ENCODE measurements at regions not wholly inside any gene's neighbourhood (a gene's known extent, or its start where the extent isn't known, plus 50 kb on each side); places are given as distances from the start of the nearest gene placed in this dataset.

GRCh38 chr22:49164773-49165320 is 662.8 kb downstream of the BRD1 start:
- Histone ChIP-seq H3K4me1 (ENCODE audit: low read depth) (no peaks in the 10 kb centered on the region), H3K36me3 (no peaks in the 10 kb centered on the region), H3K4me3 (no peak overlapping the region), H3K27me3 (no peaks in the 10 kb centered on the region), H3K27ac (no peak overlapping the region), H3K9me3 (ENCODE audit: low read depth) (no peaks in the 10 kb centered on the region)
- TF ChIP-seq CTCF (IDR thresholded peaks at IDR 0.05; ENCODE audit: low read depth, low read length) = no peak
- no peak for DNase-seq (ENCODE audit: low read depth in 1 of 2, low spot score in 1 of 2)

GRCh38 chr22:49163960-49164690 is 663.5 kb downstream of the BRD1 start:
- H3K36me3 ChIP-seq = no peaks in the 10 kb centered on the region
- TF ChIP-seq CTCF (IDR thresholded peaks at IDR 0.05; ENCODE audit: low read depth, low read length) = no peak
- no peak overlapping the region for H3K4me3 ChIP-seq
- no peak overlapping the region for H3K27ac ChIP-seq
- H3K4me1 ChIP-seq (ENCODE audit: low read depth) = no peaks in the 10 kb centered on the region
- H3K27me3 ChIP-seq = no peaks in the 10 kb centered on the region
- DNase-seq (ENCODE audit: low read depth in 1 of 2, low spot score in 1 of 2) = no peak
- H3K9me3 ChIP-seq (ENCODE audit: low read depth) = no peaks in the 10 kb centered on the region

DNA sequence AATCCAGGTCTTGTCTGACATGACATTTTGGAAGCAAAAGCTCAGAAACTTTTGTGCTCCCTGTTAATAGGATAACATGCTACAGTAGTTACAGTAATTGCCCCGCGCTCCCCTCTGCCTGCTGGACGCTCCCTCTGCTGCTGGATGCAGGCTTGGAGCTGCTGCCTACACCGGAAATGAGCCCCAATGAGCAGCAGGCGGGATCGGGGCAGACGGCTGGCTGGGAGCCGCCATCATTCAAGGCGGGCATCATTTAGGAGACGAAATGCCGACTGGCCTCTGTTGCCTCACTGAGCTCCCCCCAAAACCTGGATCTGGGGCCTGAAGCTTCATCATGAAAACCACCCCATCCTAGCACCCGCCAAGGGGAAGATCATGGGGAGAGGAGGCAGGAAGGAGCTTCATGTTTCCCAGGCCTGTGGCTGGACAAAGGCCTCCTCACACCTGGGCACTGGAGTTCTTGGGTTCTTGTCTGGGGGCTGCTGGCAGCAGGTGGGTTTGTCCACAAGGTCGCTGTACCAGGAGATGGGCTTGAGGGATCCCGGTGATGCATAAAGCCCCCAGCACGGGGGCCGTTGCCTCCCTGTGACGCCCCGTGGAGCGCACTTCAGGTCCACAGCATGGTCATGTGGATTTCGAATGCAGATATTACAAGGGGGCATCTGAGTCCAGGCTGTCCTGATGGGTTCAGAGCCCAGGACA is 664.3 kb downstream of the BRD1 start:
- no peaks in the 10 kb centered on the region for H3K4me1 ChIP-seq (ENCODE audit: low read depth)
- DNase-seq (ENCODE audit: low read depth in 1 of 2, low spot score in 1 of 2) = no peak
- no peaks in the 10 kb centered on the region for H3K27me3 ChIP-seq
- H3K4me3 ChIP-seq = no peak overlapping the region
- H3K9me3 ChIP-seq (ENCODE audit: low read depth) = no peaks in the 10 kb centered on the region
- H3K36me3 ChIP-seq = no peaks in the 10 kb centered on the region
- no peak overlapping the region for H3K27ac ChIP-seq
- no peak for TF ChIP-seq CTCF (IDR thresholded peaks at IDR 0.05; ENCODE audit: low read depth, low read length)

DNA sequence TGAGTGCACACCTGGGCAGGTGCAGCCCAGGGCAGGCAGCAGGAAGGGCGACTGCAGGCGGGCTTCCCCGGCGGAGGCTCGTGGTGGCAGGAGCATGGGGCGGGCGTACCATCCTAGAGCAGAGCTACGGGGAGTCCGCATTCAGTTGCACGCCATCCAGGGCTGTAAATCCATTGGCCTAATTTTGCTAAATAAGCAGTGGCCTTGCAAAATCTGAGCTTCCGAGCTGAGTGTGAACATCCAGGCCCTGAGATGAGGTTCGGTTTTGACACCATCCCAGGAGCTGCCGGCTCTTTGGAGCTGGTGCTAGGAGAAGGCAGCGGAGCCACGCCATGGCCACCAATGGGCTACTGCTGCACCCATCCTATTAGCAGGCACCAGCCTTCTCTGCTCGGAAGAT is 664.8 kb downstream of the BRD1 start:
- Histone ChIP-seq H3K36me3 (no peaks in the 10 kb centered on the region), H3K27ac (no peak overlapping the region), H3K27me3 (no peaks in the 10 kb centered on the region), H3K4me1 (ENCODE audit: low read depth) (no peaks in the 10 kb centered on the region), H3K9me3 (ENCODE audit: low read depth) (no peaks in the 10 kb centered on the region), H3K4me3 (no peak overlapping the region)
- no peak for DNase-seq (ENCODE audit: low read depth in 1 of 2, low spot score in 1 of 2)
- no peak for TF ChIP-seq CTCF (IDR thresholded peaks at IDR 0.05; ENCODE audit: low read depth, low read length)

DNA sequence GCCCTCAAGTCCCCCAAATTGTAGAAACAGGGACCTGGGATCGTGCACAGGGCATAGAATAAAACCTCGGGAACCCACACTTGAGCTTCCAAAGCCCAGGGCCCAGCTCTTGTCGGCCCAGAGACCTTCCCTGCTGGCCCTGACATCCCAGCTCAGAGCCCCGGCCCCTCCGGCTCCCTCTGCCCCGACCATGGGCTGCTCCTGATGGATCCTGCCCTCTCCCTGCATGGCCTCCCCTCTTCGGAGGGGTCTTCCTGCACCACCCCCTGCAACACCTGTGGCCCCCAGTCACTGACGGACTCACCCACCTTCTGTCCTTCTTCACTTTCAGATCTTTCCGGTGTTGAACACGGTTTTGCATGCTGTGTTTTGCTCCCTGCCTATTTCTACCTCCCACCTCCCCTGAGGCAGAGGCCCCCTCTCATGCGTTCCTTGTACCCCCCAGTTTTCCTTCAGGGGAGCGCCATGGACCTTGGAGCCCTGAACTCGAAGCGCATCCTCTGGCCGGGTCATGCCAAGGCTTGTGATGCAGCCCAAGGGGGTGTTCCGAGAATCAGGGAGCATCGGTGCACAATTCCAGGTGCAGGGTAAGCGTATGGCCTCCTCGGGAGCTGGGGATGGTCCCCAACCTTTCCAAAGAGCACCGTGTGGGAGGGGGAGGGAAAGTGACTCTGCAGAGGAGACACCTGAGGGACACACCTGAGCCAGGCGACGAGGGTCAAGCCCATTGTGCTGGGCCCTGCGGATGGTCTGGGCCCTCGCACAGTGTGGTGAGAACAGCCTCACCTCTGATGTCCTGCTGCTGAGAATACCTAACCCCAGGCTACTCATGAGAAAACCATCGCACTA is 666.4 kb downstream of the BRD1 start:
- no peak for DNase-seq (ENCODE audit: low read depth in 1 of 2, low spot score in 1 of 2)
- no peak overlapping the region for H3K4me3 ChIP-seq
- H3K36me3 ChIP-seq = no peaks in the 10 kb centered on the region
- no peaks in the 10 kb centered on the region for H3K27me3 ChIP-seq
- no peak for TF ChIP-seq CTCF (IDR thresholded peaks at IDR 0.05; ENCODE audit: low read depth, low read length)
- H3K4me1 ChIP-seq (ENCODE audit: low read depth) = no peaks in the 10 kb centered on the region
- H3K27ac ChIP-seq = no peak overlapping the region
- no peaks in the 10 kb centered on the region for H3K9me3 ChIP-seq (ENCODE audit: low read depth)
